Sigmoid colon (tissue), 6 donors: ENCODE measurements at regions not wholly inside any gene's neighbourhood (a gene's known extent, or its start where the extent isn't known, plus 50 kb on each side); places are given as distances from the start of the nearest gene placed in this dataset.
A peak's percentile ranks its signal among the peaks of the same experiment; 100 is the strongest.

ENCODE experiments used
- DNase-seq: peaks from one replicate; pipeline ENCODE4 v3.0.0-alpha.2; 2019
- H3K27ac ChIP-seq, 4 donors: fragments of 200-600 bp; sonication (generic); one replicate each; pipeline ENCODE4 v1.5.1; 2016 to 2019; ENCODE audit warnings: mild to moderate bottlenecking in 1 of 4
- H3K27me3 ChIP-seq, 3 donors: fragments of 200-600 bp; sonication (generic); one replicate each; pipeline ENCODE4 v1.5.1; 2019; ENCODE audit warnings: mild to moderate bottlenecking in 1 of 3
- H3K36me3 ChIP-seq, 4 donors: fragments of 200-600 bp; sonication (generic); one replicate each; pipeline ENCODE4 v1.5.1; 2016 to 2019
- H3K4me1 ChIP-seq, 4 donors: fragments of 200-600 bp; sonication (generic); one replicate each; pipeline ENCODE4 v1.5.1; 2017 to 2019
- H3K4me3 ChIP-seq, 4 donors: fragments of 200-600 bp; sonication (generic); one replicate each; pipeline ENCODE4 v1.5.1; 2017 to 2019; ENCODE audit warnings: mild to moderate bottlenecking in 2 of 4, moderate library complexity in 1 of 4
- H3K9me3 ChIP-seq, 4 donors: fragments of 200-600 bp in 3 of 4; sonication (generic) in 3 of 4; one replicate each; pipeline versions ENCODE4 v1.5.1 to v1.6.1; 2013 to 2019
- EP300 ChIP-seq, 4 donors: sonication (generic); formaldehyde crosslinking; IDR thresholded peaks; one replicate each; pipeline ENCODE4 v1.6.1; 2017; ENCODE audit warnings: antibody characterized with exemption in 4 of 4
- POLR2A ChIP-seq, 2 donors: fragments of 450-650 bp; IDR thresholded peaks; one replicate each; pipeline ENCODE4 v1.6.1; 2016; ENCODE audit warnings: antibody characterized with exemption in 2 of 2, mild to moderate bottlenecking in 2 of 2, moderate library complexity in 2 of 2
- POLR2AphosphoS5 ChIP-seq, 4 donors: sonication (generic); formaldehyde crosslinking; IDR thresholded peaks; one replicate each; pipeline ENCODE4 v1.6.1; 2017; ENCODE audit warnings: antibody characterized with exemption in 4 of 4
- WGBS, 2 donors: extraction: QIAGEN DNeasy Blood & Tissue Kit; methylation state at CpG; one replicate each; pipeline ENCODE4 v1.1.7; 2013; 5-methylcytosine and 5-hydroxymethylcytosine counted together
- intact Hi-C: fragments of 100-400 bp; cut with DNase I; formaldehyde crosslinking; loops from one replicate; pipeline ENCODE4 v1.15.1; 2023
- TF ChIP-seq, protein P1 (sequence below), 4 experiments: fragments of 450-650 bp in 3 of 4; fragments of 200-600 bp in 1 of 4; IDR thresholded peaks; one replicate each; pipeline ENCODE4 v1.5.1; 2016 to 2019; ENCODE audit warnings: antibody characterized with exemption in 4 of 4, mild to moderate bottlenecking in 3 of 4, moderate library complexity in 2 of 4
- donor health status: healthy with polysubstance abuse.
- donor health status: healthy.

DNA sequence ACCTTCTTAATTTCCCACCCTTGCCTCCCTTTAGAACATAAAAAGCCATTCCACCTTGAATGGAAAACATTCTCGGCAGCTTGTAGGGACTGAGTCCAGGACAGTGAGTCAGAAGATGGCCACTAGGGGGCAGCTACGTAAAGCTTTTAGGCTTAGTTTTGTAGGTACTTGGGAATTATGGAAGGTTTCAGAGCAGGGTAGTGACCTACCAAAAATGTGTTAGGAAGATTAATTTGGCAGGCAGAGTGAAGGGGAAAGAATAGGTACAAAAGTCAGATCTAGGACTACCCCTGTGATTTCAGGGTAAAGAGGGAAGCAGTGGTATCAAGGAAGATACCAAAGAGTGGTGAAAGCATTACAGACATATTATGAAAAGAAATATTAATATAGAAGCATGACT lies 198.4 kb downstream of the NDFIP2 start:
- Histone ChIP-seq H3K9me3 (no peaks in the 10 kb centered on the region), H3K27me3 (no peaks in the 10 kb centered on the region), H3K4me1 (no peaks in the 10 kb centered on the region), H3K36me3 (no peaks in the 10 kb centered on the region), H3K4me3 (no peak overlapping the region), H3K27ac (no peak overlapping the region)
- DNase-seq, result peak; percentile 81
- WGBS, 2 donors, result 4 to 13% methylated on average over 2 of the region's 2 CpGs
- no peak for TF ChIP-seq EP300 (IDR thresholded peaks at IDR 0.05)
- TF ChIP-seq, protein P1, sequence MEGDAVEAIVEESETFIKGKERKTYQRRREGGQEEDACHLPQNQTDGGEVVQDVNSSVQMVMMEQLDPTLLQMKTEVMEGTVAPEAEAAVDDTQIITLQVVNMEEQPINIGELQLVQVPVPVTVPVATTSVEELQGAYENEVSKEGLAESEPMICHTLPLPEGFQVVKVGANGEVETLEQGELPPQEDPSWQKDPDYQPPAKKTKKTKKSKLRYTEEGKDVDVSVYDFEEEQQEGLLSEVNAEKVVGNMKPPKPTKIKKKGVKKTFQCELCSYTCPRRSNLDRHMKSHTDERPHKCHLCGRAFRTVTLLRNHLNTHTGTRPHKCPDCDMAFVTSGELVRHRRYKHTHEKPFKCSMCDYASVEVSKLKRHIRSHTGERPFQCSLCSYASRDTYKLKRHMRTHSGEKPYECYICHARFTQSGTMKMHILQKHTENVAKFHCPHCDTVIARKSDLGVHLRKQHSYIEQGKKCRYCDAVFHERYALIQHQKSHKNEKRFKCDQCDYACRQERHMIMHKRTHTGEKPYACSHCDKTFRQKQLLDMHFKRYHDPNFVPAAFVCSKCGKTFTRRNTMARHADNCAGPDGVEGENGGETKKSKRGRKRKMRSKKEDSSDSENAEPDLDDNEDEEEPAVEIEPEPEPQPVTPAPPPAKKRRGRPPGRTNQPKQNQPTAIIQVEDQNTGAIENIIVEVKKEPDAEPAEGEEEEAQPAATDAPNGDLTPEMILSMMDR (IDR thresholded peaks at IDR 0.05), result peak in 3 of 4 experiments; percentile 60 to 66 (median 63)
- no peak for TF ChIP-seq POLR2AphosphoS5 (IDR thresholded peaks at IDR 0.05)
- TF ChIP-seq POLR2A (IDR thresholded peaks at IDR 0.05), result no peak
- intact Hi-C loops, result loop anchor here (10.0 kb wide), 1 partner anchor 665 kb away; the partner anchor contains the start of gene SPRY2

DNA sequence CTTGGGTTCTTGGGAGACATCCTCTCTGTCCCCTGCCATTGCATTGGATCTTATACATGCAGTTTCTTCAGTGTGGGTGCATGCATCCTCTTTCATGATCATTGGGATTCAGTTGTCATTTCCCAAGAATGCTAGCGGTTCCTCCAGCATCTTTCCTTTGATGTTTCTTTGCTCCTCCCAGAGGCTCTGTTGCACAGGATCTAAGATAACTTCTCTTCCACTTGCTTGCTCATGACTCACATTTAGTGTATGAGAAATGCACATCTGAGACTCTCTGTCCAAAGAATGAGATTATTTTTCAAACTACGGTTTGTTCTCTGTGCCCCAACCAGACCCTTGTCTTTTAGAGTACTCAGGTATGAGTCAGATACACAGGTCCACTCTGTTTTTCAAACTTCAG lies 197.1 kb downstream of the NDFIP2 start:
- H3K9me3 ChIP-seq, result no peaks in the 10 kb centered on the region
- TF ChIP-seq, protein P1 (IDR thresholded peaks at IDR 0.05), result no peak
- TF ChIP-seq POLR2A (IDR thresholded peaks at IDR 0.05) (no peak), POLR2AphosphoS5 (IDR thresholded peaks at IDR 0.05) (no peak), EP300 (IDR thresholded peaks at IDR 0.05) (no peak)
- 90 to 95% methylated on average over 2 of the region's 2 CpGs for WGBS, 2 donors
- no peak overlapping the region for H3K4me3 ChIP-seq
- H3K27ac ChIP-seq, result no peak overlapping the region
- no peaks in the 10 kb centered on the region for H3K4me1 ChIP-seq
- no peaks in the 10 kb centered on the region for H3K27me3 ChIP-seq
- H3K36me3 ChIP-seq, result no peaks in the 10 kb centered on the region
- intact Hi-C loops, result loop anchor here (10.0 kb wide), 1 partner anchor 667 kb away; the partner anchor contains the start of gene SPRY2
- DNase-seq, result no peak

DNA sequence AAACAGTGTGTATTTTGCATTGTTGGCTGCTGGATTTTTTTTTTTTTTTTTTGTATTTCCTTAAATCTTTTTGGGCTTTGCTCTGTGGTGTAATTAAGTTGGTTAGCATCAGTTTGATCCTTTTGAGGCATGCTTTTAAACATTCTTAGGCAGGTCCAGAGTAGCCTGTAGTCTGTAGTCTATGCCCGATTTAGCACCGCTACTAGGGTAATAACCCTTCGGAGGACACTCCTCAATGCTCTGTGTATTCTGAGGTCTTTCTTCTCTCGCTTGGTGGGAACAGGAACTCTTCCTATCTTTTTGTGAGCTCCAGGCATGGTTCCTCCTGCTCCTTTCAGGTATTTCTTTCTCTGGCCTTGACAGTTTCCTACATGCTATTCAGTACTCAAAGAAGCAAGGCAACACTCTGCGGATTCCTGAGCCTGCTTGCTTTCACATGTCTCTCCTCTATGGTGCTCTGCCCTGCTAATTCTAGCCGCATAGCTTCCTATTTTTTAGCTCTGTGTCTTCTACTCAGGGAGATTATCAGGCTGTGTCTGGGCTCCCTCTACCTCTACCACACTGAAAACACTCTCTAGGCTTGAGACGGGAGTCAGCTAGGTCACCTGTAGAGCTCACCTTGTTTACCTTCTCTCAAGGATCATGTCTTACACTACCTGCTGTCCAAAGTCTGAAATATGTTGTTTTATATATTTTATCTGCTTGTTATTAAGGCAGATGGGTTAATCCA lies 195.1 kb downstream of the NDFIP2 start:
- WGBS, 2 donors, result 78 to 79% methylated on average over 7 of the region's 7 CpGs
- intact Hi-C loops, result loop anchor here (10.0 kb wide), 1 partner anchor 669 kb away; the partner anchor contains the start of gene SPRY2
- Histone ChIP-seq H3K27ac (no peak overlapping the region), H3K4me1 (no peaks in the 10 kb centered on the region), H3K4me3 (no peak overlapping the region), H3K27me3 (no peaks in the 10 kb centered on the region), H3K9me3 (no peaks in the 10 kb centered on the region), H3K36me3 (no peaks in the 10 kb centered on the region)
- no peak for DNase-seq
- TF ChIP-seq EP300 (IDR thresholded peaks at IDR 0.05), result no peak
- TF ChIP-seq POLR2A (IDR thresholded peaks at IDR 0.05), result no peak
- TF ChIP-seq, protein P1 (IDR thresholded peaks at IDR 0.05), result no peak

DNA sequence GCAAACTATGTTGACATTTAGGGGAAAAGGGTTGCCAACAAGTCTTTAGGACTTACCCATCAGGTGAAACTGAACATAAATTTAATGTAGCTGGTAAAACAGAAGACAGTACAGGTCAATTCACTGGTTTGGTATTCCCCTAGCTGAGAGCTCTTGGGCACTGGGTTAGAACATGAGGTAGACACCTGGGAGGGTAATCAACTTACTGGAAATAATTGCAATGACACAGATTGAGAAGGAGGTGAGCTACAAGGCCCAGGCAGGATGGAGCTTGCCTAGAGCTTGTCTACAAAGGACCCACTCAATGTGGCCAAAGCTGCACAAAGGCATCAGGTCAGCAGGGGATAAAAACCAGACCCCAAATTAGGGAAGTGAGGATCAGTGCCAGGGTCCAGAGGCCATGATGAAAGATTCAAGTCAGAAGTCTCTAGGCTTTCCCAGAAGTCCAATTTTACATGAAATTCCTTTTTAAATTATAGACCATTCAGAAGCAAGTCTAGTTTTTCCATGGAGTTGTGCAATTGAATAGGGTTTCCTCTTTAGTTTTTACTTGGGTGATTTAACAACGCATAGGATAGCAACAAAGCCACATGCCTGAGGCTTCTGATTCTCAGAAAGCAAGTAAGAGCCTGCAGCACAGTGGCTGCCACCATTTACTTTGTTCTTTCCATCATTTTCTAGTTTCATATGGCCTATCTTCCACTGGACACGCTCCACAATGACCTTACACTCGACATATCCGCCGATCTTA lies 194.0 kb downstream of the NDFIP2 start:
- Histone ChIP-seq H3K4me1 (no peaks in the 10 kb centered on the region), H3K4me3 (no peak overlapping the region), H3K27ac (no peak overlapping the region), H3K36me3 (no peaks in the 10 kb centered on the region), H3K27me3 (no peaks in the 10 kb centered on the region), H3K9me3 (no peaks in the 10 kb centered on the region)
- WGBS, 2 donors, result 94 to 97% methylated on average over 5 of the region's 5 CpGs
- TF ChIP-seq POLR2A (IDR thresholded peaks at IDR 0.05) (no peak), POLR2AphosphoS5 (IDR thresholded peaks at IDR 0.05) (no peak), EP300 (IDR thresholded peaks at IDR 0.05) (no peak)
- TF ChIP-seq, protein P1 (IDR thresholded peaks at IDR 0.05), result no peak
- no peak for DNase-seq
- intact Hi-C loops, result loop anchor here (10.0 kb wide), 1 partner anchor 670 kb away; the partner anchor contains the start of gene SPRY2
